Lower lobe of right lung (tissue), 2 donors: ENCODE measurements at regions not wholly inside any gene's neighbourhood (a gene's known extent, or its start where the extent isn't known, plus 50 kb on each side); places are given as distances from the start of the nearest gene placed in this dataset.
A peak's percentile ranks its signal among the peaks of the same experiment; 100 is the strongest.

Source experiments
- ATAC-seq, 2 donors: fragments of 200-7000 bp; cut with Tn5 transposase; one replicate each; pipeline ENCODE4 v1.9.1; 2020 to 2022; ENCODE audit warnings: mild to moderate bottlenecking in 2 of 2, moderate library complexity in 2 of 2
- DNase-seq: peaks from one replicate; pipeline ENCODE4 v3.0.0-alpha.2; 2020
- H3K27ac ChIP-seq: fragments of 200-600 bp; one replicate; pipeline ENCODE4 v1.8.0; 2022
- H3K27me3 ChIP-seq: fragments of 200-600 bp; one replicate; pipeline ENCODE4 v1.8.0; 2022; ENCODE audit warnings: low read depth
- H3K36me3 ChIP-seq: fragments of 200-600 bp; one replicate; pipeline ENCODE4 v1.8.0; 2022; ENCODE audit warnings: mild to moderate bottlenecking
- H3K4me1 ChIP-seq: fragments of 200-600 bp; one replicate; pipeline ENCODE4 v1.8.0; 2022
- H3K4me3 ChIP-seq: fragments of 200-600 bp; one replicate; pipeline ENCODE4 v1.8.0; 2022; ENCODE audit warnings: mild to moderate bottlenecking
- H3K9me3 ChIP-seq: fragments of 200-600 bp; one replicate; pipeline ENCODE4 v1.8.0; 2022
- intact Hi-C: fragments of 100-400 bp; cut with DNase I; formaldehyde crosslinking; loops from one replicate; pipeline ENCODE4 v1.11.0; 2022
- TF ChIP-seq, protein P1 (sequence below): fragments of 200-600 bp; IDR thresholded peaks from one replicate; pipeline ENCODE4 v1.8.0; 2022; ENCODE audit warnings: antibody characterized with exemption, mild to moderate bottlenecking
- donor health status: DM: no; HTN: yes; CAD: no; lungs with severe emphysema.

DNA sequence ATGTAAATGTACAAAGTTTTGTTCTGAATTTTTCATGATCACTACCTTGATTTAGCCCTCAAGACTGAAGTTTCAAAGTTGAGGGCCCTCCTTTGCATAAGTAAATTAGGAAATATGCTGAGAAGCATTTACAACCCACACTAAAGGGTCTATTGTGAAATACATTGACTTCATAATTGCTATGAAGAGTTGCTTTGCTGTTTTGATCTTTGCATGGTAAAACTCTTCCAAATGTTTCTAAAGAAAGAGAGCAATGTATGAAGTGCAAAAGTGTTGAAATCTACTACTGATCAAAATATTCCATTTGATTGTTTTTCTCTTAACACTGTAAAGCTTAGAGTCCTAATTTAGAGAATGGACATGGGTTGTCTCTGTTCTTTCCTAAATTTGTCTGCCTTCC is 77.2 kb downstream of the C7orf25 start:
- peaks cover 23% of the 10 kb centered on the region for H3K4me1 ChIP-seq
- no peaks in the 10 kb centered on the region for H3K9me3 ChIP-seq
- no peaks in the 10 kb centered on the region for H3K36me3 ChIP-seq
- DNase-seq (no peak), ATAC-seq (peak in 1 of 2 donors; percentile 39)
- TF ChIP-seq, protein P1, sequence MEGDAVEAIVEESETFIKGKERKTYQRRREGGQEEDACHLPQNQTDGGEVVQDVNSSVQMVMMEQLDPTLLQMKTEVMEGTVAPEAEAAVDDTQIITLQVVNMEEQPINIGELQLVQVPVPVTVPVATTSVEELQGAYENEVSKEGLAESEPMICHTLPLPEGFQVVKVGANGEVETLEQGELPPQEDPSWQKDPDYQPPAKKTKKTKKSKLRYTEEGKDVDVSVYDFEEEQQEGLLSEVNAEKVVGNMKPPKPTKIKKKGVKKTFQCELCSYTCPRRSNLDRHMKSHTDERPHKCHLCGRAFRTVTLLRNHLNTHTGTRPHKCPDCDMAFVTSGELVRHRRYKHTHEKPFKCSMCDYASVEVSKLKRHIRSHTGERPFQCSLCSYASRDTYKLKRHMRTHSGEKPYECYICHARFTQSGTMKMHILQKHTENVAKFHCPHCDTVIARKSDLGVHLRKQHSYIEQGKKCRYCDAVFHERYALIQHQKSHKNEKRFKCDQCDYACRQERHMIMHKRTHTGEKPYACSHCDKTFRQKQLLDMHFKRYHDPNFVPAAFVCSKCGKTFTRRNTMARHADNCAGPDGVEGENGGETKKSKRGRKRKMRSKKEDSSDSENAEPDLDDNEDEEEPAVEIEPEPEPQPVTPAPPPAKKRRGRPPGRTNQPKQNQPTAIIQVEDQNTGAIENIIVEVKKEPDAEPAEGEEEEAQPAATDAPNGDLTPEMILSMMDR, result no peak
- no peak overlapping the region for H3K27ac ChIP-seq
- no peak overlapping the region for H3K4me3 ChIP-seq
- no peaks in the 10 kb centered on the region for H3K27me3 ChIP-seq
- intact Hi-C loops, result loop anchor here (10.0 kb wide), 1 partner anchor 890 kb away; no protein-coding TSS in a partner anchor

DNA sequence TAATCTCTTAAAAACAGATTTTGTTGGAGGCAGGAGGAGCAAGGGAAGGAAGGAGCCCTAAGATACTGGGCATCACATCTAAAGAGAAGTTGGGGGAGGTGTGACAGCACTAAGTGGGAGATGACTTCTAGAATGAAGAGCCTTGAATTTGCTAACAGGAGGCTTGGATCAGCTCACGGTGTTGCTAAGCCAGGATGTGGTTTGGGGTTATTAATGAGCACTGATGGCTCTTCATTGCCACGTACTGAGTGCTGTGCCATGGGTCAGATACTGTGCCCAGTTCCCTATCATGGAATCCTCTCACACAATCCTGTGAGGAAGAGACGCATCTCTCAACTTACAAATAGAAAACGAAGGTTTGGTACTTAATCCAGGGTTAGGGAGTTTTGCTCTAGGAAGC is 78.5 kb downstream of the C7orf25 start:
- DNase-seq (no peak), ATAC-seq (peak in 1 of 2 donors; percentile 13)
- H3K4me3 ChIP-seq, result no peak overlapping the region
- no peaks in the 10 kb centered on the region for H3K9me3 ChIP-seq
- TF ChIP-seq, protein P1, result no peak
- H3K4me1 ChIP-seq, result peaks cover 23% of the 10 kb centered on the region
- H3K36me3 ChIP-seq, result no peaks in the 10 kb centered on the region
- no peak overlapping the region for H3K27ac ChIP-seq
- H3K27me3 ChIP-seq, result no peaks in the 10 kb centered on the region
- intact Hi-C loops, result loop anchor here (10.0 kb wide), 1 partner anchor 889 kb away; no protein-coding TSS in a partner anchor

DNA sequence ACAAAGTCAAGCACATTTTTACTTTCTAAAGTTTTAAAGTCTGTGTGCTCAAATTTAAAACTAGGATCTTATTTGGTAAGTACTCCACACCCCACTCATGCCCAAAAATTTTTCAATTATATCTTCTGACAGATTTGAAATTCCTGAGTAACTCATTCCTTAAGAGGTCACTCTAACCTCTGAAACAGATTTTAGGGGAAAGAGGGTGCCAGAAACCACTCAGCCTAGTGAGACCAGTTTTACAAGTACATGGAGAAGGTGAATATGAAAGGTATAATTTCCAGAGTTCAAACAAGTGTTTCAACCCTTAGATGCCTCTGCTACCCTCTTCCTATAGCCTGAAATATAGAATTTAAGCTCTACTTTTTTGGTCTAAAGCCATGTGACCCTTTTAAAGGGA is 79.2 kb downstream of the C7orf25 start:
- H3K27ac ChIP-seq, result no peak overlapping the region
- no peak overlapping the region for H3K4me3 ChIP-seq
- peak; percentile 63 to 82 for ATAC-seq
- DNase-seq, result no peak
- no peaks in the 10 kb centered on the region for H3K27me3 ChIP-seq
- H3K36me3 ChIP-seq, result no peaks in the 10 kb centered on the region
- H3K4me1 ChIP-seq, result peaks cover 23% of the 10 kb centered on the region
- no peaks in the 10 kb centered on the region for H3K9me3 ChIP-seq
- TF ChIP-seq, protein P1, result no peak
- intact Hi-C loops, result loop anchor here (10.0 kb wide), 1 partner anchor 888 kb away; no protein-coding TSS in a partner anchor

DNA sequence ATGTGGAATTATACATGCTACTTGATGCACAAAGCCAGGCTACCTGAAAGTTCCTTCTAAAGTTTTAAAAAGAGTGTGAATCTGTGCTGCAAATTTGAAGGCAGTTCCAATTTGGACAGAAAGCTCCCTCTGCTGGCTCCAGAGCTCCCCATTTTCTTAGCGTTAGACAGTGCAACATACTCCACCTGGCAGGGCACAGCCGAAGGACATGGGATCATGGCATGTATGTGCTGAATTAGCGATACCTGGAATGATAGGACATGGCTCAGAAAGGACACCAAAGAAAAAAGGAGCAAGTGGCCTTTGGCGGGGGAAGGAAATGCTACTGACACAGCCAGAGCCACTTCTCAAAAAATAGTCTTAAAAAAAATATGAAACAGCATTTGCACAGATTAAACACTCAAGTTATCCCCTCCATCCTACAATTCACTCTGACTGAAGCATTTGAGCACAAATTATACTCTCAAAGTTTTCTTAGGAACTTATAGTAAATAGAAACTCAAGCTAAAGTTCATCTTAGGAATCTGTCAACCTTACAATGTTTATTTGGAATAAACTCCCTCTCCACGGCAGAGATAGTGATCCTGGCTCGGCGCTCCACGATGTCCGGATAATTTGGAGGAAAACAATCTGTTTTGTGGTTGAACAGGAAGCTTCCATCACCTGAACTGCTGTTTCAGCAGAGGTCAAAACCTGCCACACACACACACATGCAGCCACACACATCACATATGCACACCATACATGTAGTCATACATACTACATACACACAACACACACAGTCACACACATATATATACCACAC is 80.0 kb downstream of the C7orf25 start:
- intact Hi-C loops, result loop anchor here (10.0 kb wide), 1 partner anchor 887 kb away; no protein-coding TSS in a partner anchor
- Histone ChIP-seq H3K4me1 (peaks cover 23% of the 10 kb centered on the region), H3K27ac (peak overlapping the region; percentile 12), H3K36me3 (no peaks in the 10 kb centered on the region), H3K4me3 (peak overlapping the region; percentile 7), H3K9me3 (no peaks in the 10 kb centered on the region), H3K27me3 (no peaks in the 10 kb centered on the region)
- TF ChIP-seq, protein P1, result peak; percentile 54
- DNase-seq (peak; percentile 49), ATAC-seq (peak; percentile 73 to 85)

DNA sequence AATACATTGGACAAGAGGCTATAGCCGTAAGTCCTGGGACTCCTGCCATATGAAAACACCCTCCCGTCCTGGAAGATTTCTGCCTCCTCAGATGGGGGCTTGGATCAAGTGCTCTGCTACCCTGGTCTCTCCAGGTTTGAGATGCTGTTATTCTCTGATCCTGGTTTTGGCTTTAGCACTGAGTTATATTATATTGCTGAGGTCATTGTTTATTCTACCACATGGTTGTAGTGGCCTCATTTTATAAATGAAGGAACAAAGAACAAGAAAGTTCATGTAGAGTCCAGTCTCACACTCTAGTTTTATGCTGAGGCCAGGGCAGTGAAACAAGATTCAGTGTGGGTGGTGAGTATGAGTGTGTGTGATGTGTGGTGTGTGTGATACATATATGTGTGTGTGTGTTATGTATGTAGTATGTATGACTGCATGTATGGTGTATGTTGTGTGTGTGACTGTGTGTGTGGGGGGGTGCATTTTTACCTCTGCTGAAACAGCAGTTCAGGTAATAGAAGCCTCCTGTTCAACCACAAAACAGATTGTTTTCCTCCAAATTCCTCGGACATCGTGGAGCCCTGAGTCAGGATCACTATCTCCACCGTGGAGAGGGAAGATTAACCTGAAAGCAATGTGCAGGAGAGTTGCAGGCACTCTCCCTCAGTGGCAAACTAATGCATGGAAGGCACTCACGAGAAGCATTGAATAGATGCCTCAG is 80.7 kb downstream of the C7orf25 start:
- Histone ChIP-seq H3K27me3 (no peaks in the 10 kb centered on the region), H3K9me3 (no peaks in the 10 kb centered on the region), H3K4me1 (peaks cover 23% of the 10 kb centered on the region), H3K4me3 (no peak overlapping the region), H3K27ac (no peak overlapping the region), H3K36me3 (no peaks in the 10 kb centered on the region)
- no peak for ATAC-seq
- TF ChIP-seq, protein P1, result no peak
- intact Hi-C loops, result loop anchor here (10.0 kb wide), 1 partner anchor 886 kb away; no protein-coding TSS in a partner anchor
- no peak for DNase-seq
